ENCODE measurements at regions not wholly inside any gene's neighbourhood (a gene's known extent, or its start where the extent isn't known, plus 50 kb on each side); places are given as distances from the start of the nearest gene placed in this dataset.

- no peaks in the 10 kb centered on the region for H3K4me1 Mint-ChIP-seq
- H3K4me1 ChIP-seq (ENCODE audit: control insufficient read depth in 2 of 2, insufficient read depth in 2 of 2, low read length in 2 of 2), result no peaks in the 10 kb centered on the region
- H2AFZ ChIP-seq (ENCODE audit: insufficient read depth, low read depth, low read length, poor library complexity, severe bottlenecking), result no peak overlapping the region
- H3K27ac Mint-ChIP-seq, result no peak overlapping the region
- H3K9me3 Mint-ChIP-seq (ENCODE audit: insufficient read depth), result peaks cover 3% of the 10 kb centered on the region
- ATAC-seq (ENCODE audit: low read depth) (no peak), DNase-seq (no peak)
- H3K4me2 ChIP-seq (replicated peaks; ENCODE audit: low read depth, low read length, poor library complexity, severe bottlenecking), result no peak overlapping the region
- H3K27me3 ChIP-seq (replicated peaks in 1 of 4; ENCODE audit: control extremely low read depth in 1 of 4, control insufficient read depth in 3 of 4, insufficient read depth in 4 of 4, low read length in 3 of 4), result no peaks in the 10 kb centered on the region
- no peaks in the 10 kb centered on the region for H3K36me3 ChIP-seq (replicated peaks in 1 of 2; ENCODE audit: control extremely low read depth in 1 of 2, control insufficient read depth in 1 of 2, extremely low read depth in 1 of 2, insufficient read depth in 2 of 2, low read length in 1 of 2)
- ChIA-PET POLR2A (no interaction called here), CTCF (no interaction called here)
- H3K4me3 ChIP-seq (ENCODE audit: control extremely low read depth in 1 of 5, extremely low read depth in 1 of 5, insufficient read depth in 1 of 5, low read depth in 2 of 5, low read length in 4 of 5), result no peak overlapping the region
- H4K20me1 ChIP-seq (ENCODE audit: control insufficient read depth, insufficient read depth, low read length, poor library complexity, severe bottlenecking), result no peaks in the 10 kb centered on the region
- intact Hi-C loops (cut with micrococcal nuclease), result no loop called here
- no CpG with 5 or more reads among the region's 2 CpGs for WGBS (ENCODE audit: insufficient coverage)
- no peak overlapping the region for H3K4me3 Mint-ChIP-seq
- H3K79me2 ChIP-seq (ENCODE audit: control insufficient read depth, insufficient read depth, low read length), result no peaks in the 10 kb centered on the region
- H3K27me3 Mint-ChIP-seq, result no peaks in the 10 kb centered on the region
- no peak overlapping the region for H3K27ac ChIP-seq (ENCODE audit: low read length in 2 of 2)
- no peak for TF ChIP-seq EZH2 (IDR thresholded peaks at IDR 0.05; ENCODE audit: borderline replicate concordance, insufficient read depth, low read depth, low read length, poor library complexity, severe bottlenecking)
- TF ChIP-seq, protein P1, sequence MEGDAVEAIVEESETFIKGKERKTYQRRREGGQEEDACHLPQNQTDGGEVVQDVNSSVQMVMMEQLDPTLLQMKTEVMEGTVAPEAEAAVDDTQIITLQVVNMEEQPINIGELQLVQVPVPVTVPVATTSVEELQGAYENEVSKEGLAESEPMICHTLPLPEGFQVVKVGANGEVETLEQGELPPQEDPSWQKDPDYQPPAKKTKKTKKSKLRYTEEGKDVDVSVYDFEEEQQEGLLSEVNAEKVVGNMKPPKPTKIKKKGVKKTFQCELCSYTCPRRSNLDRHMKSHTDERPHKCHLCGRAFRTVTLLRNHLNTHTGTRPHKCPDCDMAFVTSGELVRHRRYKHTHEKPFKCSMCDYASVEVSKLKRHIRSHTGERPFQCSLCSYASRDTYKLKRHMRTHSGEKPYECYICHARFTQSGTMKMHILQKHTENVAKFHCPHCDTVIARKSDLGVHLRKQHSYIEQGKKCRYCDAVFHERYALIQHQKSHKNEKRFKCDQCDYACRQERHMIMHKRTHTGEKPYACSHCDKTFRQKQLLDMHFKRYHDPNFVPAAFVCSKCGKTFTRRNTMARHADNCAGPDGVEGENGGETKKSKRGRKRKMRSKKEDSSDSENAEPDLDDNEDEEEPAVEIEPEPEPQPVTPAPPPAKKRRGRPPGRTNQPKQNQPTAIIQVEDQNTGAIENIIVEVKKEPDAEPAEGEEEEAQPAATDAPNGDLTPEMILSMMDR (IDR thresholded peaks at IDR 0.05), result no peak
- H3K9me3 ChIP-seq (ENCODE audit: control extremely low read depth in 1 of 3, control insufficient read depth in 2 of 3, insufficient read depth in 1 of 3, low read length in 2 of 3), result peaks cover 0 to 5% (median 0%) of the 10 kb centered on the region in 3 donors
- H3K9ac ChIP-seq (ENCODE audit: low read length), result no peak overlapping the region
These were observed 182.2 kb downstream of the PPARGC1A start for GRCh38 chr4:23707652-23708026.

DNA sequence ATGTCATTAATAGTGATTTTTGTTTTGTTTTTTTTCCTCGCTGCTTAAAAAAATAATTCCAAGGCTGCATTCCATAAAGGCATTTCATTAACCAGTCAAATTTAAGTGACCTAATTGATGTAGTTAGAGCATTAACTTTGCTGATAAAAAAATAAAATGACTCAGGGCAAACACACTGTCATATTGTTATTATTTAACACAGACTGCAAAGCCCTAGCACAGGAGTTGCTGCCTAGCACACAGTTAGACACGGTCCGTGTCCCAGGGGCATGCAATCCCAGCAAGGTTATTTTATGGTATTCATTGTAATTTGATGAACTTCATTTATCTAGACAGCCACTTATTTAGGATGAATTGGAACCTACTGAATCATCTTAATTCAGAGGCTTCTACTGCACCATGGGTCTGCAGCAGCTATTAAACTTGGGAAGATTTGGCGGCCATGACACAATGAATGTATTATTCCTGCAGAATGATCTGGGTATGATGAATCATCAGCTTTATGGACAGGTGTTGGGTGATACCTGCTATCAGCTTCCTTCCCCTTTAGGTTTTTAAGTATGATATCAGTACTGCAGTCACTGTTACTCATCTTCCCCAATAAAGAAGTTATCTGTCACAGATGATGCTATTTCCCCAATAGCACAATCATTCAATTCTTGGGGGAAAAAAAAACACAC lies 182.7 kb downstream of the PPARGC1A start:
- Mint-ChIP-seq H3K27ac (no peak overlapping the region), H3K9me3 (ENCODE audit: insufficient read depth) (peaks cover 3% of the 10 kb centered on the region), H3K4me1 (no peaks in the 10 kb centered on the region), H3K4me3 (no peak overlapping the region), H3K27me3 (no peaks in the 10 kb centered on the region)
- ChIA-PET POLR2A (no interaction called here), CTCF (no interaction called here)
- Histone ChIP-seq H3K36me3 (replicated peaks in 1 of 2; ENCODE audit: control extremely low read depth in 1 of 2, control insufficient read depth in 1 of 2, extremely low read depth in 1 of 2, insufficient read depth in 2 of 2, low read length in 1 of 2) (no peaks in the 10 kb centered on the region), H3K9me3 (ENCODE audit: control extremely low read depth in 1 of 3, control insufficient read depth in 2 of 3, insufficient read depth in 1 of 3, low read length in 2 of 3) (peaks cover 0 to 5% (median 0%) of the 10 kb centered on the region in 3 donors), H3K9ac (ENCODE audit: low read length) (no peak overlapping the region), H3K79me2 (ENCODE audit: control insufficient read depth, insufficient read depth, low read length) (no peaks in the 10 kb centered on the region), H4K20me1 (ENCODE audit: control insufficient read depth, insufficient read depth, low read length, poor library complexity, severe bottlenecking) (no peaks in the 10 kb centered on the region), H3K4me3 (ENCODE audit: control extremely low read depth in 1 of 5, extremely low read depth in 1 of 5, insufficient read depth in 1 of 5, low read depth in 2 of 5, low read length in 4 of 5) (no peak overlapping the region), H3K27ac (ENCODE audit: low read length in 2 of 2) (no peak overlapping the region), H3K4me2 (replicated peaks; ENCODE audit: low read depth, low read length, poor library complexity, severe bottlenecking) (no peak overlapping the region), H3K27me3 (replicated peaks in 1 of 4; ENCODE audit: control extremely low read depth in 1 of 4, control insufficient read depth in 3 of 4, insufficient read depth in 4 of 4, low read length in 3 of 4) (no peaks in the 10 kb centered on the region), H3K4me1 (ENCODE audit: control insufficient read depth in 2 of 2, insufficient read depth in 2 of 2, low read length in 2 of 2) (no peaks in the 10 kb centered on the region), H2AFZ (ENCODE audit: insufficient read depth, low read depth, low read length, poor library complexity, severe bottlenecking) (no peak overlapping the region)
- no peak for DNase-seq
- no peak for TF ChIP-seq EZH2 (IDR thresholded peaks at IDR 0.05; ENCODE audit: borderline replicate concordance, insufficient read depth, low read depth, low read length, poor library complexity, severe bottlenecking)
- TF ChIP-seq, protein P1 (IDR thresholded peaks at IDR 0.05), result no peak
- ATAC-seq (ENCODE audit: low read depth), result no peak
- intact Hi-C loops (cut with micrococcal nuclease), result no loop called here
- WGBS (ENCODE audit: insufficient coverage), result no CpG with 5 or more reads among the region's 4 CpGs
